Mucosa of rectum (tissue), 2 donors: ENCODE measurements at regions not wholly inside any gene's neighbourhood (a gene's known extent, or its start where the extent isn't known, plus 50 kb on each side); places are given as distances from the start of the nearest gene placed in this dataset.

Experiments
- H3K27ac ChIP-seq, 2 donors: one replicate each; pipeline ENCODE4 v1.7.0; 2013; ENCODE audit warnings: inconsistent platforms in 2 of 2, low read depth in 2 of 2, low read length in 2 of 2
- H3K27me3 ChIP-seq, 2 donors: one replicate each; pipeline ENCODE4 v1.7.0; 2013; ENCODE audit warnings: low read length in 2 of 2; ENCODE audit not compliant: control insufficient read depth in 2 of 2, insufficient read depth in 2 of 2
- H3K36me3 ChIP-seq, 2 donors: one replicate each; pipeline ENCODE4 v1.7.0; 2013; ENCODE audit warnings: low read length in 2 of 2; ENCODE audit not compliant: control insufficient read depth in 2 of 2, insufficient read depth in 2 of 2
- H3K4me1 ChIP-seq, 2 donors: one replicate each; pipeline ENCODE4 v1.7.0; 2013; ENCODE audit warnings: low read length in 2 of 2, mild to moderate bottlenecking in 1 of 2; ENCODE audit not compliant: control insufficient read depth in 2 of 2, insufficient read depth in 2 of 2
- H3K4me3 ChIP-seq, 2 donors: one replicate each; pipeline ENCODE4 v1.7.0; 2013; ENCODE audit warnings: low read length in 2 of 2
- H3K9ac ChIP-seq, 2 donors: one replicate each; pipeline ENCODE4 v1.7.0; 2013; ENCODE audit warnings: low read length in 2 of 2, low read depth in 1 of 2, mild to moderate bottlenecking in 1 of 2
- H3K9me3 ChIP-seq, 2 donors: one replicate each; pipeline ENCODE4 v1.7.0; 2013; ENCODE audit warnings: low read length in 2 of 2; ENCODE audit not compliant: control insufficient read depth in 2 of 2
- donor health status: healthy.
- donor health status: Normal muscosa, but diverticular disease.

- Histone ChIP-seq H3K36me3 (no peaks in the 10 kb centered on the region), H3K9me3 (peaks cover 6 to 19% of the 10 kb centered on the region in 2 donors), H3K27ac (no peak overlapping the region), H3K4me1 (no peaks in the 10 kb centered on the region), H3K27me3 (no peaks in the 10 kb centered on the region), H3K9ac (no peak overlapping the region), H3K4me3 (no peak overlapping the region)
Observed at GRCh38 chr16:35249051-35249450, 1789.6 kb downstream of the TP53TG3F start.

- no peaks in the 10 kb centered on the region for H3K4me1 ChIP-seq
- H3K27me3 ChIP-seq = no peaks in the 10 kb centered on the region
- H3K27ac ChIP-seq = no peak overlapping the region
- no peak overlapping the region for H3K9ac ChIP-seq
- peaks cover 6 to 16% of the 10 kb centered on the region in 2 donors for H3K9me3 ChIP-seq
- H3K4me3 ChIP-seq = no peak overlapping the region
- no peaks in the 10 kb centered on the region for H3K36me3 ChIP-seq
Observed at GRCh38 chr16:35252356-35252936, 1793.0 kb downstream of the TP53TG3F start.

- Histone ChIP-seq H3K4me1 (no peaks in the 10 kb centered on the region), H3K9me3 (peaks cover 6 to 16% of the 10 kb centered on the region in 2 donors), H3K27ac (no peak overlapping the region), H3K4me3 (no peak overlapping the region), H3K36me3 (no peaks in the 10 kb centered on the region), H3K27me3 (no peaks in the 10 kb centered on the region), H3K9ac (no peak overlapping the region)
Observed at GRCh38 chr16:35255186-35255803, 1795.9 kb downstream of the TP53TG3F start.

DNA sequence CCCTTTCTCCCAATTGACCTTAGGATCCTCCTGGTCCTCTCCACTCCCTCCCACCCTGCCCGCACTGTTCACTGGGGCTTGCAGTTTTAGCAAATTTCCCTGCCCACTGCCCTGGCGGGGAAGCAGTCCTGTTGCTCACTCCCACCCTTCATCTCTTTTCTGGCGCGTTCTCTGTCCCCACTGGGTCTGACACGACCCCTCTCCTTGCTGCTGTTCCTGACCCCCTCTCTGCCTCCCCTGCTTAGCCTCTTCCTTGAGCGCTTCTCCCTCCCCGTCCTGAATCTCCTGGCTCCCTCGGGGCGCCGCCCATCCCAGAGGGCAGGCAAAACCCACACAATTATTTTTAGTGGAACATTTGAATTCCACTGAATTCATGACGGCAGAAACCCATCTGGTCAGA lies 1796.4 kb downstream of the TP53TG3F start:
- Histone ChIP-seq H3K27me3 (no peaks in the 10 kb centered on the region), H3K4me1 (no peaks in the 10 kb centered on the region), H3K9ac (no peak overlapping the region), H3K9me3 (peaks cover 6 to 19% of the 10 kb centered on the region in 2 donors), H3K36me3 (no peaks in the 10 kb centered on the region), H3K4me3 (no peak overlapping the region), H3K27ac (no peak overlapping the region)

DNA sequence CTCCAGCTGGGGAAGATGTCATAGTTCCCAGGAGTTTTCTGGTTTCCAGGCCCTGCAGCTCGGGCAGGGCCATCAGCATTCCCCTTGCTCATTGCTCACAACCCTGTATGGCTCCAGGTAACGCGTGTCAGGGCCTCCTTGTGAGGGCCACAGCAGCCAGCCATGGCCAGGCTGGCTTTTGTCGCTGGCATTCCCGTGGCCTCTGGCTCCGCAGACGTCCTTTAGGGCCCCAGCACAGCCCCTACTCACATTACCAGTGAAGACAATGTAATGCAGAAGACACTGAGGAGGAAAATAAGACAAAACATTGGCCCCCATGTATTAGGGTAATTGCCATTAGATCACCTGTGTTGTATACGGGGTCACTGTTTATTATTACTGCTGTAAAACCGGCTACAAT lies 1799.0 kb downstream of the TP53TG3F start:
- peaks cover 0 to 6% of the 10 kb centered on the region in 2 donors for H3K9me3 ChIP-seq
- no peak overlapping the region for H3K4me3 ChIP-seq
- no peaks in the 10 kb centered on the region for H3K27me3 ChIP-seq
- H3K36me3 ChIP-seq = no peaks in the 10 kb centered on the region
- H3K27ac ChIP-seq = no peak overlapping the region
- H3K9ac ChIP-seq = no peak overlapping the region
- no peaks in the 10 kb centered on the region for H3K4me1 ChIP-seq

GRCh38 chr16:35295856-35296255 lies 1836.4 kb downstream of the TP53TG3F start:
- Histone ChIP-seq H3K36me3 (no peaks in the 10 kb centered on the region), H3K9me3 (peaks cover 7 to 25% of the 10 kb centered on the region in 2 donors), H3K27ac (no peak overlapping the region), H3K27me3 (no peaks in the 10 kb centered on the region), H3K9ac (no peak overlapping the region), H3K4me1 (no peaks in the 10 kb centered on the region), H3K4me3 (no peak overlapping the region)

- no peak overlapping the region for H3K9ac ChIP-seq
- no peak overlapping the region for H3K4me3 ChIP-seq
- no peaks in the 10 kb centered on the region for H3K4me1 ChIP-seq
- H3K36me3 ChIP-seq = no peaks in the 10 kb centered on the region
- no peaks in the 10 kb centered on the region for H3K27me3 ChIP-seq
- peaks cover 7 to 25% of the 10 kb centered on the region in 2 donors for H3K9me3 ChIP-seq
- no peak overlapping the region for H3K27ac ChIP-seq
Observed at GRCh38 chr16:35296962-35297653, 1837.7 kb downstream of the TP53TG3F start.

DNA sequence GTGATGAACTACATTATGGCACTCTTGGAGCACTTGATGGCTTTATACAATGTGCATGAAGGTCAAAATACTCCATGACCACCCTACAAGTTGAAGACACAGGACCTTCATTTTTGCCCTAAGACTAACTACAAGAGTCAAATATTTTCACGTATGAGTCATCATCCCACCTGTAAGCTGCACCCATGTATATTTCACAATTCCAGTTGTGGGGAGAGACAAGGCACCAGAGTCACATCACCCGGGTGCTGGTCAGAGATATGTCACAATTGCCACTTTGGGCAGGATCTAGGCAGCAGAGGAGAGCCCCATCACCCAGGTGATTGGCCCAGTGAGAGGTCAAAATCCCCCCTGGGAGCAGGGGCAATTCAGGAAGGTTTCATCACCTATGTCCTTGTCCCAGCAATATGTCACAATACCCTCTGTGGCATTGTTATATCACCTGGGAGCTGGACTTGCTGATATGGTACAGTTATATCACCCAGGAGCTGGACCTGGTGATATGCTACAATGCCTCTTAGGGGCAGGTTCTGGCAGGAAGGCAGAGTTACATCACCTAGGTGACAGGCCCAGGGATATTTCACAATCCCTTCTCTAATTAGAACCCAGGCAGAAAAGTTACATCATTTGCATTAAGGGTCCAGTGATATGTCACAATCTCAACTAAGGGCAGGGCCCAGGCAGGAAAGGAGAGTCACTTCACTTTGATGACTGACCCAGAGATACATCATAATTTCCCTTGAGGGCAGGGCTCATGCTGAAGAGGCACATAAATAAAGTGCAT lies 1839.2 kb downstream of the TP53TG3F start:
- no peaks in the 10 kb centered on the region for H3K4me1 ChIP-seq
- H3K4me3 ChIP-seq = no peak overlapping the region
- no peaks in the 10 kb centered on the region for H3K27me3 ChIP-seq
- peaks cover 11 to 25% of the 10 kb centered on the region in 2 donors for H3K9me3 ChIP-seq
- no peaks in the 10 kb centered on the region for H3K36me3 ChIP-seq
- no peak overlapping the region for H3K27ac ChIP-seq
- H3K9ac ChIP-seq = no peak overlapping the region

- Histone ChIP-seq H3K36me3 (no peaks in the 10 kb centered on the region), H3K4me1 (no peaks in the 10 kb centered on the region), H3K27ac (no peak overlapping the region), H3K9ac (no peak overlapping the region), H3K27me3 (no peaks in the 10 kb centered on the region), H3K4me3 (no peak overlapping the region), H3K9me3 (peaks cover 11 to 19% of the 10 kb centered on the region in 2 donors)
Observed at GRCh38 chr16:35302859-35303258, 1843.4 kb downstream of the TP53TG3F start.

DNA sequence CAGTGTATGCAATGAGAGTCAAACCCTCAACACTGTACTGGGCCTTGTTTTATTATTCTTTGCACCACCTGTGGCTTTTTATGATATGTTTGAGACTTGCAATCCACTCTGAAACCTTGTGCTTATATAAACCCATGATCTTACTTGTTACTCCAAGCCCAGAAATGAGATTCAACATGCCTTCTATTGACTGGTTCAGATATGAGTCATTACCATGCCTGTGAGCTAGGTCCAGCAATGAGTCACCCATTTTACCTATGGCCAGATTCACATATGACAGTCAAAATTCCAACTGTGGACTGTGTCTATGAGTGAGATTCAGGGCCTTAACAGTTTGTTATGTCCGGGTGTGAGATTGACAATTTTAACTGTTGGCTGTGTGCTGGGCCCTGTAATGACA lies 1846.1 kb downstream of the TP53TG3F start:
- H3K27ac ChIP-seq = no peak overlapping the region
- H3K36me3 ChIP-seq = no peaks in the 10 kb centered on the region
- H3K9ac ChIP-seq = no peak overlapping the region
- no peak overlapping the region for H3K4me3 ChIP-seq
- peaks cover 11 to 17% of the 10 kb centered on the region in 2 donors for H3K9me3 ChIP-seq
- H3K4me1 ChIP-seq = no peaks in the 10 kb centered on the region
- H3K27me3 ChIP-seq = no peaks in the 10 kb centered on the region
